ENCODE measurements at regions not wholly inside any gene's neighbourhood (a gene's known extent, or its start where the extent isn't known, plus 50 kb on each side); places are given as distances from the start of the nearest gene placed in this dataset.

- FAIRE-seq (no peak), DNase-seq (ENCODE audit: insufficient read length) (no peak)
- TF ChIP-seq POLR2AphosphoS5 (IDR thresholded peaks at IDR 0.05; ENCODE audit: low read depth, low read length) (no peak), POLR2A (IDR thresholded peaks at IDR 0.05; ENCODE audit: low read depth, low read length) (no peak), TAF1 (IDR thresholded peaks at IDR 0.05; ENCODE audit: borderline replicate concordance, low read depth, low read length) (no peak)
Observed at GRCh38 chr14:57085801-57086200, 182.9 kb downstream of the EXOC5 start.

- no peak for FAIRE-seq
- TF ChIP-seq TAF1 (IDR thresholded peaks at IDR 0.05; ENCODE audit: borderline replicate concordance, low read depth, low read length): no peak
- no peak for TF ChIP-seq POLR2A (IDR thresholded peaks at IDR 0.05; ENCODE audit: low read depth, low read length)
- no peak for TF ChIP-seq POLR2AphosphoS5 (IDR thresholded peaks at IDR 0.05; ENCODE audit: low read depth, low read length)
- no peak for DNase-seq (ENCODE audit: insufficient read length)
Observed at GRCh38 chr14:57085043-57085442, 183.7 kb downstream of the EXOC5 start.

- DNase-seq (ENCODE audit: insufficient read length) (no peak), FAIRE-seq (no peak)
- TF ChIP-seq TAF1 (IDR thresholded peaks at IDR 0.05; ENCODE audit: borderline replicate concordance, low read depth, low read length) (no peak), POLR2A (IDR thresholded peaks at IDR 0.05; ENCODE audit: low read depth, low read length) (no peak), POLR2AphosphoS5 (IDR thresholded peaks at IDR 0.05; ENCODE audit: low read depth, low read length) (no peak)
Observed at GRCh38 chr14:57080691-57081090, 188.0 kb downstream of the EXOC5 start.

GRCh38 chr14:57078054-57078453 lies 190.7 kb downstream of the EXOC5 start:
- FAIRE-seq: no peak
- TF ChIP-seq POLR2A (IDR thresholded peaks at IDR 0.05; ENCODE audit: low read depth, low read length): no peak
- no peak for TF ChIP-seq POLR2AphosphoS5 (IDR thresholded peaks at IDR 0.05; ENCODE audit: low read depth, low read length)
- TF ChIP-seq TAF1 (IDR thresholded peaks at IDR 0.05; ENCODE audit: borderline replicate concordance, low read depth, low read length): no peak
- DNase-seq (ENCODE audit: insufficient read length): no peak

- no peak for FAIRE-seq
- no peak for DNase-seq (ENCODE audit: insufficient read length)
- TF ChIP-seq TAF1 (IDR thresholded peaks at IDR 0.05; ENCODE audit: borderline replicate concordance, low read depth, low read length) (no peak), POLR2A (IDR thresholded peaks at IDR 0.05; ENCODE audit: low read depth, low read length) (no peak), POLR2AphosphoS5 (IDR thresholded peaks at IDR 0.05; ENCODE audit: low read depth, low read length) (no peak)
Observed at GRCh38 chr14:57073986-57074385, 194.7 kb downstream of the EXOC5 start.

GRCh38 chr14:57071639-57072038 lies 197.1 kb downstream of the EXOC5 start:
- TF ChIP-seq POLR2AphosphoS5 (IDR thresholded peaks at IDR 0.05; ENCODE audit: low read depth, low read length) (no peak), TAF1 (IDR thresholded peaks at IDR 0.05; ENCODE audit: borderline replicate concordance, low read depth, low read length) (no peak)
- FAIRE-seq: no peak
- DNase-seq (ENCODE audit: insufficient read length): no peak

GRCh38 chr14:57069702-57070101 lies 199.0 kb downstream of the EXOC5 start:
- TF ChIP-seq POLR2A (IDR thresholded peaks at IDR 0.05; ENCODE audit: low read depth, low read length): no peak
- no peak for TF ChIP-seq TAF1 (IDR thresholded peaks at IDR 0.05; ENCODE audit: borderline replicate concordance, low read depth, low read length)
- TF ChIP-seq POLR2AphosphoS5 (IDR thresholded peaks at IDR 0.05; ENCODE audit: low read depth, low read length): no peak
- no peak for DNase-seq (ENCODE audit: insufficient read length)
- FAIRE-seq: no peak

- no peak for TF ChIP-seq TAF1 (IDR thresholded peaks at IDR 0.05; ENCODE audit: borderline replicate concordance, low read depth, low read length)
- no peak for TF ChIP-seq POLR2A (IDR thresholded peaks at IDR 0.05; ENCODE audit: low read depth, low read length)
- TF ChIP-seq POLR2AphosphoS5 (IDR thresholded peaks at IDR 0.05; ENCODE audit: low read depth, low read length): no peak
- FAIRE-seq: no peak
Observed at GRCh38 chr14:57068511-57068910, 200.2 kb downstream of the EXOC5 start.

GRCh38 chr14:57066887-57067513 lies 201.7 kb downstream of the EXOC5 start:
- FAIRE-seq (no peak), DNase-seq (ENCODE audit: insufficient read length) (no peak)

More at GRCh38 chr14:57068511-57068910, 200.2 kb downstream of the EXOC5 start:
- DNase-seq (ENCODE audit: insufficient read length): no peak

GRCh38 chr14:57066463-57066862 lies 202.2 kb downstream of the EXOC5 start:
- TF ChIP-seq POLR2A (IDR thresholded peaks at IDR 0.05; ENCODE audit: low read depth, low read length) (no peak), POLR2AphosphoS5 (IDR thresholded peaks at IDR 0.05; ENCODE audit: low read depth, low read length) (no peak), TAF1 (IDR thresholded peaks at IDR 0.05; ENCODE audit: borderline replicate concordance, low read depth, low read length) (no peak)
- FAIRE-seq (no peak), DNase-seq (ENCODE audit: insufficient read length) (no peak)

More at GRCh38 chr14:57066887-57067513, 201.7 kb downstream of the EXOC5 start:
- TF ChIP-seq TAF1 (IDR thresholded peaks at IDR 0.05; ENCODE audit: borderline replicate concordance, low read depth, low read length): no peak
- TF ChIP-seq POLR2A (IDR thresholded peaks at IDR 0.05; ENCODE audit: low read depth, low read length): no peak
- no peak for TF ChIP-seq POLR2AphosphoS5 (IDR thresholded peaks at IDR 0.05; ENCODE audit: low read depth, low read length)

- no peak for FAIRE-seq
- TF ChIP-seq POLR2AphosphoS5 (IDR thresholded peaks at IDR 0.05; ENCODE audit: low read depth, low read length): no peak
- TF ChIP-seq POLR2A (IDR thresholded peaks at IDR 0.05; ENCODE audit: low read depth, low read length): no peak
Observed at GRCh38 chr14:57061009-57061711, 207.5 kb downstream of the EXOC5 start.

More at GRCh38 chr14:57061009-57061711, 207.5 kb downstream of the EXOC5 start:
- no peak for DNase-seq (ENCODE audit: insufficient read length)

Measured in GM12892 (cell line).